ENCODE measurements at regions not wholly inside any gene's neighbourhood (a gene's known extent, or its start where the extent isn't known, plus 50 kb on each side); places are given as distances from the start of the nearest gene placed in this dataset.

DNA sequence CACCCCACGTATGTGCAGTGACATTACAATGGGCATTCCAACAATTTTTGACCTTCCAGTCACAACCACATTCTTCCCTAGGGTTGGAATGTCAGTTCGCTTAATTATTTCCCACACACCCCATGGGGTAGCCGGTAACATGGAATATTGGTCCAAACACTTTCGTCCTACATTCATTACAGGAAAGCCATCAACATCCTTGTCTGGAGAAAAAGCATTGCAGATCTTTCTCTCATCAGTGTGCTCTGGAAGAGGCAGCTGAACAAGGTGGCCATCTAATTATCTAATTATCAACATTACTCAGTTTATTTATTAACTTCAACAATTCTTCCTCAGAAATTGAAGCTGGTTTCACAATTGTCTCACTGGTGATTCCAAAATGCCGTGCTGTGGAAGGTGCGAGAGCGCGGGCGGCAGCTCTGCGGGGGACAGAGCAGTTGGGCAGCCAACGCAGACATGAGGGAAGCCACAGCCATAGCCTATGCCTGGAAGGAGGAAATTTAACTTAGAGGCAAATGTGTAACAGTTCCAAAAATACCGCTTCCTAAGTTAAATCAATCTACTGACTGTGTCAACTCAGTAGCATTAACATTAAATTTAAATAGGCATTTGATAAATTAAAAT is 1158.9 kb upstream of the EPHA6 start:
- Histone ChIP-seq H3K36me3 (ENCODE audit: control insufficient read depth, insufficient read depth, low read length) (no peaks in the 10 kb centered on the region), H3K27me3 (ENCODE audit: control insufficient read depth, insufficient read depth, low read length) (no peaks in the 10 kb centered on the region), H3K27ac (ENCODE audit: low read length) (no peak overlapping the region), H3K4me3 (ENCODE audit: low read length) (no peak overlapping the region), H3K9me3 (ENCODE audit: control insufficient read depth, insufficient read depth, low read length) (no peaks in the 10 kb centered on the region), H3K4me1 (ENCODE audit: control insufficient read depth, insufficient read depth, low read length) (no peaks in the 10 kb centered on the region)
- no peak for DNase-seq (ENCODE audit: low read depth, low spot score)
- WGBS (ENCODE audit: insufficient coverage, insufficient read length): no CpG with 5 or more reads among the region's 12 CpGs

DNA sequence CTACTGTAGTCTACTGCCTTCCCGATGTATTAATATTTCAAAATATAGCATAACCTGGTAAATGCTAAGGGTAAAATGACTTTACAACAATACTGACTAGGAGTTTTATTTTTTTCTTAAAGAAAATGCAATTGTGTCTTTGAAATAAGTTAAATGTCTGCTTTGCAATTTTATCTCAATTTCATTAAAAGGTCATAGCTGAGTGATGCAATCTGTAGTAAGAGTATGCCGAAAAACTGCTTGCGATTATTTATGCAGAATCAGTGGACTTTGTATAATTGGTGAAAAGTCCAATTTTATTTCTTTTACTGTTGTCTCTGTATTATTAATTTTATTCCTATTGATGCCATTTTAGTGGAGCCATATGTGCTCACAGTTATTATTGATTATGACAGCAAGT is 1143.6 kb upstream of the EPHA6 start:
- DNase-seq (ENCODE audit: low read depth, low spot score): no peak
- Histone ChIP-seq H3K4me1 (ENCODE audit: control insufficient read depth, insufficient read depth, low read length) (no peaks in the 10 kb centered on the region), H3K4me3 (ENCODE audit: low read length) (no peak overlapping the region), H3K27me3 (ENCODE audit: control insufficient read depth, insufficient read depth, low read length) (no peaks in the 10 kb centered on the region), H3K36me3 (ENCODE audit: control insufficient read depth, insufficient read depth, low read length) (no peaks in the 10 kb centered on the region), H3K9me3 (ENCODE audit: control insufficient read depth, insufficient read depth, low read length) (no peaks in the 10 kb centered on the region), H3K27ac (ENCODE audit: low read length) (no peak overlapping the region)
- no CpG with 5 or more reads among the region's 3 CpGs for WGBS (ENCODE audit: insufficient coverage, insufficient read length)

DNA sequence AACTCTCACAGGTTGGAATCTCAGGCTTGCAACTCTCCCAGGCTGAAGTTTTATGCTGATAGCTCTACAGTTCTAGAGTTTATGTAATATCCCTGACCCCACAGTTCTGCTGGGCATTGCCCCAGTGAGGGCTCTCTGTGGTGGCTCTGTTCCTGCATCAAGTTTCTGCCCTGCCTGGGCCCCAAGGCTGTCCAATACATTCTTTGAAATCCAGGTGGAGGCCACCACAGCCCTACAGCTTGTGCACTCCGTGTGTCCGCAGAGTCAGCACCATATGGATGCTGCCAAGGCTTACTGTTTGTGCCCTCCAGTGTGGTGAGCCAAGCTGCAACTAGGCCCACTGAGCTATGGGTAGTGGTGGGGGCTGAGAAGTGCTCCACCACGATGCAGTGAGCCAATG is 1141.2 kb upstream of the EPHA6 start:
- no peaks in the 10 kb centered on the region for H3K27me3 ChIP-seq (ENCODE audit: control insufficient read depth, insufficient read depth, low read length)
- H3K36me3 ChIP-seq (ENCODE audit: control insufficient read depth, insufficient read depth, low read length): no peaks in the 10 kb centered on the region
- no peaks in the 10 kb centered on the region for H3K9me3 ChIP-seq (ENCODE audit: control insufficient read depth, insufficient read depth, low read length)
- no peak overlapping the region for H3K4me3 ChIP-seq (ENCODE audit: low read length)
- no peaks in the 10 kb centered on the region for H3K4me1 ChIP-seq (ENCODE audit: control insufficient read depth, insufficient read depth, low read length)
- no CpG with 5 or more reads among the region's 3 CpGs for WGBS (ENCODE audit: insufficient coverage, insufficient read length)
- no peak for DNase-seq (ENCODE audit: low read depth, low spot score)
- no peak overlapping the region for H3K27ac ChIP-seq (ENCODE audit: low read length)

DNA sequence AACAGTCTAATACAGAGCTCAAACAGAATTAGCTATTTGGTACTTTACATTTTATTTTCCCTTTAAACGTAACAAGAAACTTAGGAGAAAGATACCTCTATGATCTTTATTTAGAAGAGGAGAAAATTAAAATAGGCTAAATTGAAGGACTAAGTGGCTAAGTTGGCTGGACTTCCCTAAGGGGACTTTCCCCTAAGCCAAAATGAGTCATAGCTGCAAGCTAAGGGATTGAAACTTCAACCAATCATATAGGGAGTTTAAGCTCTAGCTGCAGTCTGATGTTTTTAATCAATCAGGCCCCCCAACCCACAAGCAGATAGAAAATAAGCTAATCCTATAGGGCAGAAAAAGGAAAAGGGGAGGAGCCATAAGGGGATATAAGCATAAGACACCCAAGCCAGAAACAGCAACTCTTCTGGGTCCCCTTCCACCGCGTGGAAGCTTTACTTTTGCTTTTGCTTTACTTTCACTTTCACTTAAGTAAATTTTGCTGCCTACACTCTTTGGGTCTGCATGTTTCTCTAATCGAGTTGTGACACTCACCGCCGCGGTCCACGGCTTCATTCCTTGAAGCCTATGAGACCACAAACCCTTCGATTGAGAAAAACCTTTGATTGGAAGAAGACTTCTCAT is 1108.5 kb upstream of the EPHA6 start:
- H3K9me3 ChIP-seq (ENCODE audit: control insufficient read depth, insufficient read depth, low read length): peaks cover 1% of the 10 kb centered on the region; the same call in 1 of the 2 replicates
- no peak overlapping the region for H3K4me3 ChIP-seq (ENCODE audit: low read length)
- H3K27me3 ChIP-seq (ENCODE audit: control insufficient read depth, insufficient read depth, low read length): no peaks in the 10 kb centered on the region
- no peaks in the 10 kb centered on the region for H3K4me1 ChIP-seq (ENCODE audit: control insufficient read depth, insufficient read depth, low read length)
- no peaks in the 10 kb centered on the region for H3K36me3 ChIP-seq (ENCODE audit: control insufficient read depth, insufficient read depth, low read length)
- WGBS (ENCODE audit: insufficient coverage, insufficient read length): no CpG with 5 or more reads among the region's 9 CpGs
- no peak overlapping the region for H3K27ac ChIP-seq (ENCODE audit: low read length)
- no peak for DNase-seq (ENCODE audit: low read depth, low spot score)

DNA sequence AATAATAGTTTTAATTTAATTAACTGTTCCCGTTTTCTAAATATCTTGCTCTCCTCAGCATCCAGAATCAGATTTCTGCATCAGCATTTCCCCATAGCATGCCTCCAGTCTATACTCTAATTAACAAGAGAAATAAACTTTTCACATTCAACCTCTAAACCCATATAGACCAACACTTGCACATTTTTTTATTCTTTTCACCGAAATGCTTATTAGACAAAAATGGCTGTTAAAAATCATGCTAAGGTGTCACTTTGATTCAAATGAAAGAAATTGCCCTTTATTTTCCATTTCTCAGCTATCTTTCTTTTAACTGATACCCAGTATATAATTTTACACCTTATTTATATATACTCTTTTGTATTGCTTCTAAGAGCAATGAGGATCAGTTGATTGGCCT is 1107.1 kb upstream of the EPHA6 start:
- Histone ChIP-seq H3K36me3 (ENCODE audit: control insufficient read depth, insufficient read depth, low read length) (no peaks in the 10 kb centered on the region), H3K4me3 (ENCODE audit: low read length) (no peak overlapping the region), H3K27ac (ENCODE audit: low read length) (no peak overlapping the region), H3K9me3 (ENCODE audit: control insufficient read depth, insufficient read depth, low read length) (peaks cover 1% of the 10 kb centered on the region; the same call in 1 of the 2 replicates), H3K4me1 (ENCODE audit: control insufficient read depth, insufficient read depth, low read length) (no peaks in the 10 kb centered on the region), H3K27me3 (ENCODE audit: control insufficient read depth, insufficient read depth, low read length) (no peaks in the 10 kb centered on the region)
- no peak for DNase-seq (ENCODE audit: low read depth, low spot score)
- WGBS (ENCODE audit: insufficient coverage, insufficient read length): 100% methylated on average over 1 of the region's 2 CpGs

DNA sequence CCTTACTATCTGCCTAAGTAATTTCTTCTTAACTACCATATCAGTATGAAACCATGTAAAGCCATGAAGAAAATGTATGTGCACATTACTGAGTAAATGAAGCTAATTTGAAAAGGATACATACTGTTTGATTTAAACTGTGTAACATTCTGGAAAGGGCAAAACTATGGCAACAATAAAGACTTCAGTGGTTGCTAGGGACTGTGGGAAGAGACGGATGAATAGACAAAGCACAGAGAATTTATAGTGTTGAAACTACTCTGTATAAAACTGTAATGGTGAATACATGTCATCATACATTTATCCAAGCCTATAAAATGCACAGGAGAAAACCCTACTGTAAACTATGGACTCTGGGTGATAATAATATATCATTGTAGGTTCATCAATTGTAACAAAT is 1103.7 kb upstream of the EPHA6 start:
- H3K9me3 ChIP-seq (ENCODE audit: control insufficient read depth, insufficient read depth, low read length): no peaks in the 10 kb centered on the region
- no peak overlapping the region for H3K27ac ChIP-seq (ENCODE audit: low read length)
- H3K36me3 ChIP-seq (ENCODE audit: control insufficient read depth, insufficient read depth, low read length): no peaks in the 10 kb centered on the region
- no peak overlapping the region for H3K4me3 ChIP-seq (ENCODE audit: low read length)
- 0 out of 2 replicates have a peak, but pooled peaks cover 1% of the 10 kb centered on the region for H3K4me1 ChIP-seq (ENCODE audit: control insufficient read depth, insufficient read depth, low read length)
- H3K27me3 ChIP-seq (ENCODE audit: control insufficient read depth, insufficient read depth, low read length): no peaks in the 10 kb centered on the region
- WGBS (ENCODE audit: insufficient coverage, insufficient read length): no CpG with 5 or more reads among the region's 1 CpG
- no peak for DNase-seq (ENCODE audit: low read depth, low spot score)

DNA sequence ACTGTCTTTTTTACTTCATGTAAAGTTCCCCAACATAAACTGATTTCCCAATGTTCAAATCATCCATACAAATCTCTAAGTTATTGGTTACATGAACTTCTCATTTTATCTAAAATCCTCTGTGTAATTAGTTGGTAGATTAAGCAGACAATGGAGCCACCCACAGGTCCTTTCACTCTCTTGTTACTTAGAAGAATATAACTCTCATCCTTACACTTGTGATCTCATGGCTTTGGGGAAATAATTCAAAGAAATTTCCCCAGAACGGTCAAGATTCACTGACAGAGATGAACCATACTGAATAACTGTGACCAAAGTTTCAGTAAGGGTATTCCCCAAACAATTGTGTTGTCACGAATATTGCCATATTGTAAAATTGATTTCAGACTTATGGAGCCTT is 1102.6 kb upstream of the EPHA6 start:
- Histone ChIP-seq H3K9me3 (ENCODE audit: control insufficient read depth, insufficient read depth, low read length) (no peaks in the 10 kb centered on the region), H3K36me3 (ENCODE audit: control insufficient read depth, insufficient read depth, low read length) (no peaks in the 10 kb centered on the region), H3K27me3 (ENCODE audit: control insufficient read depth, insufficient read depth, low read length) (no peaks in the 10 kb centered on the region), H3K27ac (ENCODE audit: low read length) (no peak overlapping the region), H3K4me3 (ENCODE audit: low read length) (no peak overlapping the region), H3K4me1 (ENCODE audit: control insufficient read depth, insufficient read depth, low read length) (0 out of 2 replicates have a peak, but pooled peaks cover 1% of the 10 kb centered on the region)
- DNase-seq (ENCODE audit: low read depth, low spot score): no peak
- WGBS (ENCODE audit: insufficient coverage, insufficient read length): no CpG with 5 or more reads among the region's 2 CpGs

DNA sequence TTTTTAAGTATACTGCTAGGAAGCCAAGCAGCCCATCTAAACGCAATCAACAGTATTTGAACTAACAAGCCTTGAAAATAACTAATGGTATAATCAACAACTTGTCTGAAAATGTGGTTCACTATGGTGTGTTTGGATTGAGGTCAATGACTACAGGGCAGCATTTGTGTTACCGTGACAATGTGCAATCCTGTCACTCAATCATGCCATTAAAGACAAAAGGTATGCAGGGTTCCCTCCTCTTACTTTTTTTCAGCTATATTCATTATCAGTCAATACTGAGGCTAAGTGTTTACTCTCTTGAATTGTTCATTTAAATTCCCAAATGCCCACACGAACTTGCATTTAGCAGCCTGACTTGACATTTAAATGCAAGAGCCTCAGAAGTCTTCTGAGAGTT is 1099.3 kb upstream of the EPHA6 start:
- no peak overlapping the region for H3K27ac ChIP-seq (ENCODE audit: low read length)
- H3K4me3 ChIP-seq (ENCODE audit: low read length): no peak overlapping the region
- H3K36me3 ChIP-seq (ENCODE audit: control insufficient read depth, insufficient read depth, low read length): no peaks in the 10 kb centered on the region
- 0 out of 2 replicates have a peak, but pooled peaks cover 1% of the 10 kb centered on the region for H3K4me1 ChIP-seq (ENCODE audit: control insufficient read depth, insufficient read depth, low read length)
- H3K27me3 ChIP-seq (ENCODE audit: control insufficient read depth, insufficient read depth, low read length): no peaks in the 10 kb centered on the region
- H3K9me3 ChIP-seq (ENCODE audit: control insufficient read depth, insufficient read depth, low read length): no peaks in the 10 kb centered on the region
- DNase-seq (ENCODE audit: low read depth, low spot score): no peak
- WGBS (ENCODE audit: insufficient coverage, insufficient read length): no CpG with 5 or more reads among the region's 3 CpGs

DNA sequence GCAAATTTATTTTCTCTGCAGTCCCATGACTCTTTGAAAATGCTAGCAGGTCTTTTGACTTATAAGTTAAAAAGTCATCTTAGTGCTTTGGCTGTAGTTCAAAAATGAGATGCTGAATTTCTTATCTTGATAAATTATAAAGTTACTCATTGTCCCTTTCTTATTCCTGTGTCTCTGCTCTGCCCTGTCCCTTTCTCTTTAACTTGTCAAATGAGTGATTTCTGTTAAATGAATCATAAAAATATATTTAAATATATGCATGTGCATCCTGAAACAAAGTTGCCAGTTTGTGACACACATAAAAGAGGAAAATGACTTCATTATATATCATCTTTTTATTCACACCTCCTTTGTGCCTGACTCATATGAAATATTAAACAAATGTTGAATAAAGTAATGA is 1097.3 kb upstream of the EPHA6 start:
- H3K27ac ChIP-seq (ENCODE audit: low read length): no peak overlapping the region

DNA sequence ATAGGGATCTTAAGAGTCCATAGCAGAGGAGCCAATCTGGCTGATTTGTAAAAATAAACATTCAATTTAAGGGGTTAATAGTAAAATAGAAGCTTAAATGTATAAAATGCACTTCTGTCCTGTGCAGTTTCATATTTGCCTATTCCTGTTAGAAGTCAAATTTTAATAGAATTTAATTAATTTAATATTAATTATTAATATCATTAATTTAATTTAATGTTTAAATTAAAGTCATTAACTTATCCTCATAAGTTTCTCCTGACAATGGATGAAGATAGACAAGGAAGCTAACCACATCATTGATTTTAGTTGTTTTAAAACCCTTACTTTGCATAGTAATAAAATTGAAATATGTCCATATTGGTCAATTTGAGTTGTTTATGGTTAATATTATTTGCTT is 1096.2 kb upstream of the EPHA6 start:
- no peak for DNase-seq (ENCODE audit: low read depth, low spot score)
- no peaks in the 10 kb centered on the region for H3K36me3 ChIP-seq (ENCODE audit: control insufficient read depth, insufficient read depth, low read length)
- H3K9me3 ChIP-seq (ENCODE audit: control insufficient read depth, insufficient read depth, low read length): no peaks in the 10 kb centered on the region
- 0 out of 2 replicates have a peak, but pooled peaks cover 1% of the 10 kb centered on the region for H3K4me1 ChIP-seq (ENCODE audit: control insufficient read depth, insufficient read depth, low read length)
- H3K4me3 ChIP-seq (ENCODE audit: low read length): no peak overlapping the region
- H3K27me3 ChIP-seq (ENCODE audit: control insufficient read depth, insufficient read depth, low read length): no peaks in the 10 kb centered on the region
- no peak overlapping the region for H3K27ac ChIP-seq (ENCODE audit: low read length)

More for the DNA sequence above, 1097.3 kb upstream of the EPHA6 start:
- H3K4me3 ChIP-seq (ENCODE audit: low read length): no peak overlapping the region
- H3K36me3 ChIP-seq (ENCODE audit: control insufficient read depth, insufficient read depth, low read length): no peaks in the 10 kb centered on the region
- H3K27me3 ChIP-seq (ENCODE audit: control insufficient read depth, insufficient read depth, low read length): no peaks in the 10 kb centered on the region
- H3K4me1 ChIP-seq (ENCODE audit: control insufficient read depth, insufficient read depth, low read length): 0 out of 2 replicates have a peak, but pooled peaks cover 1% of the 10 kb centered on the region
- no peaks in the 10 kb centered on the region for H3K9me3 ChIP-seq (ENCODE audit: control insufficient read depth, insufficient read depth, low read length)
- no peak for DNase-seq (ENCODE audit: low read depth, low spot score)

DNA sequence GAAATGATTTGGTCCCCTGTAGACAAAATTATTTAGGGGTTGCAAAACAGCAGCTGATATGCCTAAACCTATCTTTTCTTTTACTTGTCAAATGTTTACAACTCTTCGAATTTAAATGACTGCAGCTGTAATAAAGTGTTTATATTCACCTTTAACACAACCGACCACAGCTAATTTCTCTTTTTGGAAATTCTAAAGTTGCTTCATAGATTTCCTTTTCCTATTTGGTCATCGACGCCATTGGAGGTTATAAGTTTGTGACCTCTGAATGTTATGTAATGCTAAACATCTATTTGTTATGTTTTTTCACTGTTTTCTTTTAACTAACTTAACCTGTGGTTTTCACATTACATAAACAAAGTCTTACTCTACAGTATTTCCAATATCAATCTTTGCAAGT is 1094.9 kb upstream of the EPHA6 start:
- no peaks in the 10 kb centered on the region for H3K9me3 ChIP-seq (ENCODE audit: control insufficient read depth, insufficient read depth, low read length)
- no peak overlapping the region for H3K4me3 ChIP-seq (ENCODE audit: low read length)
- H3K36me3 ChIP-seq (ENCODE audit: control insufficient read depth, insufficient read depth, low read length): no peaks in the 10 kb centered on the region
- no peak for DNase-seq (ENCODE audit: low read depth, low spot score)
- H3K27me3 ChIP-seq (ENCODE audit: control insufficient read depth, insufficient read depth, low read length): no peaks in the 10 kb centered on the region
- no peak overlapping the region for H3K27ac ChIP-seq (ENCODE audit: low read length)
- H3K4me1 ChIP-seq (ENCODE audit: control insufficient read depth, insufficient read depth, low read length): 0 out of 2 replicates have a peak, but pooled peaks cover 1% of the 10 kb centered on the region
- WGBS (ENCODE audit: insufficient coverage, insufficient read length): no CpG with 5 or more reads among the region's 4 CpGs

Measured in iPS DF 6.9 (cell line).